Limb (tissue), 2 donors: ENCODE measurements at regions not wholly inside any gene's neighbourhood (a gene's known extent, or its start where the extent isn't known, plus 50 kb on each side); places are given as distances from the start of the nearest gene placed in this dataset.

ENCODE experiments used
- DNase-seq, 2 donors: peaks; one replicate each; pipeline ENCODE4 v3.0.0-alpha.2; 2016; ENCODE audit errors: extremely low spot score in 2 of 2

GRCh38 chr15:52923626-52924025 lies 133.5 kb upstream of the ONECUT1 start:
- DNase-seq = no peak

- DNase-seq = no peak
Observed at GRCh38 chr15:52922871-52923270, 132.7 kb upstream of the ONECUT1 start.

- no peak for DNase-seq
Observed at GRCh38 chr15:52912172-52912571, 122.0 kb upstream of the ONECUT1 start.

GRCh38 chr15:52893338-52893737 lies 103.2 kb upstream of the ONECUT1 start:
- DNase-seq = no peak

GRCh38 chr15:52879904-52880303 lies 89.8 kb upstream of the ONECUT1 start:
- DNase-seq = no peak

- DNase-seq = no peak
Observed at GRCh38 chr15:52879145-52879544, 89.0 kb upstream of the ONECUT1 start.

- no peak for DNase-seq
Observed at GRCh38 chr15:52876991-52877663, 87.0 kb upstream of the ONECUT1 start.

- DNase-seq = no peak
Observed at GRCh38 chr15:52872036-52872818, 82.1 kb upstream of the ONECUT1 start.

GRCh38 chr15:52870015-52870414 lies 79.9 kb upstream of the ONECUT1 start:
- DNase-seq = no peak

- no peak for DNase-seq
Observed at GRCh38 chr15:52866698-52867097, 76.6 kb upstream of the ONECUT1 start.

GRCh38 chr15:52862677-52863076 lies 72.5 kb upstream of the ONECUT1 start:
- no peak for DNase-seq

- DNase-seq = no peak
Observed at GRCh38 chr15:52858782-52859176, 68.6 kb upstream of the ONECUT1 start.

GRCh38 chr15:52857937-52858781 lies 68.0 kb upstream of the ONECUT1 start:
- DNase-seq = no peak

GRCh38 chr15:52857471-52857870 lies 67.3 kb upstream of the ONECUT1 start:
- no peak for DNase-seq

- no peak for DNase-seq
Observed at GRCh38 chr15:52856286-52856685, 66.2 kb upstream of the ONECUT1 start.

- DNase-seq = no peak
Observed at GRCh38 chr15:52855157-52855556, 65.0 kb upstream of the ONECUT1 start.

- no peak for DNase-seq
Observed at GRCh38 chr15:52844823-52845222, 54.7 kb upstream of the ONECUT1 start.
